Karpas-422 (cell line): ENCODE measurements at regions not wholly inside any gene's neighbourhood (a gene's known extent, or its start where the extent isn't known, plus 50 kb on each side); places are given as distances from the start of the nearest gene placed in this dataset. TPM values are rescaled to one million over a fixed set of nuclear protein-coding genes. Genes with fewer than 3 reads are reported as not detected.
"Not testable (repeated sequence)": the region's sequence is repeated elsewhere in the genome, so short reads cannot be mapped to it uniquely, and the experiment has no call there.

Experiments used
- DNase-seq: peaks from one replicate; pipeline ENCODE4 v3.0.0-alpha.2; 2015
- H2AFZ ChIP-seq: fragments of 200-600 bp; sonication (generic); 2 replicates; pipeline ENCODE4 v1.6.1; 2014; ENCODE audit warnings: antibody characterized with exemption, low read length, mixed read lengths
- H3K27ac ChIP-seq: fragments of 200-600 bp; sonication (generic); 2 replicates; pipeline ENCODE4 v1.5.1; 2014; ENCODE audit warnings: mild to moderate bottlenecking, low read length, moderate library complexity
- H3K27me3 ChIP-seq: fragments of 200-600 bp; sonication (generic); 2 replicates; pipeline ENCODE4 v1.6.1; 2014; ENCODE audit warnings: low read length, mixed read lengths
- H3K36me3 ChIP-seq: fragments of 200-600 bp; sonication (generic); 2 replicates; pipeline ENCODE4 v1.6.1; 2014; ENCODE audit warnings: low read length, mixed read lengths; ENCODE audit not compliant: insufficient read depth
- H3K4me1 ChIP-seq: fragments of 200-600 bp; sonication (generic); 2 replicates; pipeline ENCODE4 v1.6.1; 2014; ENCODE audit warnings: mild to moderate bottlenecking, low read length, mixed read lengths
- H3K4me2 ChIP-seq: fragments of 200-600 bp; sonication (generic); 2 replicates; pipeline ENCODE4 v1.6.1; 2014; ENCODE audit warnings: low read length, low read depth, mild to moderate bottlenecking; ENCODE audit not compliant: poor library complexity, severe bottlenecking
- H3K4me3 ChIP-seq: fragments of 200-600 bp; sonication (generic); 2 replicates; pipeline ENCODE4 v1.5.1; 2014; ENCODE audit warnings: mild to moderate bottlenecking, antibody characterized with exemption, low read length, mixed read lengths
- H3K79me2 ChIP-seq: fragments of 200-600 bp; sonication (generic); 2 replicates; pipeline ENCODE4 v1.6.1; 2014; ENCODE audit warnings: mild to moderate bottlenecking, low read length, mixed read lengths
- H3K9ac ChIP-seq: fragments of 200-600 bp; sonication (generic); 2 replicates; pipeline ENCODE4 v1.6.0; 2014; ENCODE audit warnings: low read length
- H3K9me2 ChIP-seq: fragments of 200-600 bp; sonication (generic), shearing (Covaris generic); replicated peaks from 2 replicates; pipeline ENCODE4 v1.6.0; 2014; ENCODE audit warnings: mild to moderate bottlenecking, low read length, moderate library complexity; ENCODE audit not compliant: insufficient read depth
- H3K9me3 ChIP-seq: fragments of 300-700, 200-600 bp; sonication (generic); 2 replicates; pipeline ENCODE4 v1.6.1; 2014; ENCODE audit warnings: low read length, mixed read lengths
- H4K20me1 ChIP-seq: fragments of 200-600 bp; sonication (generic); 2 replicates; pipeline ENCODE4 v1.6.1; 2014; ENCODE audit warnings: mild to moderate bottlenecking, antibody characterized with exemption, low read length, low read depth; ENCODE audit not compliant: insufficient read depth
- small RNA-seq: library from RNA; depleted of rRNA; stranded (forward); fragments of <200 nt; gene quantifications from one replicate; pipeline ENCODE3, GENCODE V24; 2014

- DNase-seq: no peak
- Histone ChIP-seq H3K27ac (no peak overlapping the region), H2AFZ (no peak overlapping the region), H3K9me2 (no peaks in the 10 kb centered on the region), H4K20me1 (no peaks in the 10 kb centered on the region), H3K9ac (no peak overlapping the region), H3K4me2 (no peak overlapping the region), H3K27me3 (no peaks in the 10 kb centered on the region), H3K4me1 (no peaks in the 10 kb centered on the region), H3K4me3 (no peak overlapping the region), H3K9me3 (no peaks in the 10 kb centered on the region), H3K36me3 (no peaks in the 10 kb centered on the region), H3K79me2 (no peaks in the 10 kb centered on the region)
Measured at GRCh38 chr14:89469210-89470198, 52.5 kb upstream of the FOXN3 start.

DNA sequence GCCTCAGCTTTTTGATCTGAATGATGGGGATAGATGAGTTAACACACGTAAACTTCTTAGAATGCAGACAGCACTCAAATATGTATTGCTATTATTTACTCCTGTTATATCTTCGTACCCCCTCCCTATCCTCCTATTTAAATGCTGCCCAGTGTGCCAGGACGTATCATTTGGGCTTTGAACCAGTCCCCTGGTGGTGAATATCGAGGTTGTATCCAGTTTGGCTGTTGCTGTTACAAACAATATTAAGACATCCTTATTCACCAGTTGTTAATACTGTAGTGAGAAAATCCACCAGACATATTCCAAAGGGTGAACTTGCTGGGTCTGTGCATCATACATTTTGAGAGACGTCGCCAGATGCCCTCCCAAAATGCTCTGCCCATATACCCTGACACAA, 51.5 kb upstream of the FOXN3 start:
- H3K9me3 ChIP-seq: no peaks in the 10 kb centered on the region
- H3K4me3 ChIP-seq: no peak overlapping the region
- no peak overlapping the region for H3K4me2 ChIP-seq
- H3K36me3 ChIP-seq: no peaks in the 10 kb centered on the region
- no peaks in the 10 kb centered on the region for H3K4me1 ChIP-seq
- H3K27ac ChIP-seq: no peak overlapping the region
- no peaks in the 10 kb centered on the region for H3K79me2 ChIP-seq
- DNase-seq: no peak
- H3K27me3 ChIP-seq: no peaks in the 10 kb centered on the region
- no peaks in the 10 kb centered on the region for H3K9me2 ChIP-seq
- H4K20me1 ChIP-seq: no peaks in the 10 kb centered on the region
- no peak overlapping the region for H2AFZ ChIP-seq
- H3K9ac ChIP-seq: no peak overlapping the region

DNA sequence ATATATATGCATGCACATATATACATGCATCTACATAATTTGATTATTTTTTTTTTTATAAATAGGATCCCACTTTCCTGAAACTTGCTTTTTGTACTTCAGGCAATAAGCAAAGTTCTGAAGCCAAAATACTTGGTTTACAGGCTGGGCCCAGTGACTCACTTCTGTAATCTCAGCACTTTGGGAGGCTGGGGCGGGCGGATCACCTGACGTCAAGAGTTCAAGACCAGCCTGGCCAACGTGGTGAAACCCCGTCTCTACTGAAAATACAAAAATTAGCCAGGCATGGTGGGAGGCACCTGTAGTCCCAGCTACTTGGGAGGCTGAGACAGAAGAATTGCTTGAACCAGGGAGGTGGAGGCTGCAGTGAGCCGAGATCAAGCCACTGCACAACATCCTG, 51.0 kb upstream of the FOXN3 start:
- not testable (repeated sequence) for H3K9me3 ChIP-seq, H3K27me3 ChIP-seq, H3K9me2 ChIP-seq, H3K9ac ChIP-seq, H3K79me2 ChIP-seq, H3K4me2 ChIP-seq, H3K27ac ChIP-seq, H3K4me3 ChIP-seq, H4K20me1 ChIP-seq, H3K36me3 ChIP-seq, DNase-seq, H3K4me1 ChIP-seq, H2AFZ ChIP-seq

GRCh38 chr14:89466944-89467343, 49.9 kb upstream of the FOXN3 start:
- Histone ChIP-seq H3K9me3 (no peaks in the 10 kb centered on the region), H3K9ac (no peak overlapping the region), H3K4me1 (peaks cover 5% of the 10 kb centered on the region), H3K36me3 (no peaks in the 10 kb centered on the region), H2AFZ (no peak overlapping the region), H4K20me1 (no peaks in the 10 kb centered on the region), H3K4me3 (no peak overlapping the region), H3K9me2 (no peaks in the 10 kb centered on the region), H3K27ac (no peak overlapping the region), H3K27me3 (no peaks in the 10 kb centered on the region), H3K79me2 (no peaks in the 10 kb centered on the region), H3K4me2 (no peak overlapping the region)
- DNase-seq: no peak

Small RNA genes lying in the stretch of these regions (small RNA-seq; reads per million reads assigned to genes)
- gene RF00019: not detected
- gene RN7SKP107: 0.79 reads per million, percentile 23 among the genes with 10 or more reads in this experiment
